ENCODE measurements at regions not wholly inside any gene's neighbourhood (a gene's known extent, or its start where the extent isn't known, plus 50 kb on each side); places are given as distances from the start of the nearest gene placed in this dataset.

- no peak overlapping the region for H3K27ac ChIP-seq (ENCODE audit: low read depth, low read length)
- H3K79me1 ChIP-seq (ENCODE audit: low read depth, low read length) = no peaks in the 10 kb centered on the region
- H4K91ac ChIP-seq (replicated peaks; ENCODE audit: insufficient read length, low read length) = no peak overlapping the region
- H3K79me2 ChIP-seq (ENCODE audit: control insufficient read depth in 1 of 2, insufficient read depth in 2 of 2, low read length in 2 of 2) = no peaks in the 10 kb centered on the region
- no peak overlapping the region for H2BK12ac ChIP-seq (ENCODE audit: low read depth, low read length)
- no peak overlapping the region for H3K4me3 ChIP-seq (ENCODE audit: extremely low read depth in 1 of 4, insufficient read depth in 2 of 4, low read depth in 3 of 4, low read length in 4 of 4)
- no peak overlapping the region for H2BK15ac ChIP-seq (ENCODE audit: low read length)
- H2BK120ac ChIP-seq (replicated peaks; ENCODE audit: low read depth, low read length) = no peak overlapping the region
- FAIRE-seq (no peak), DNase-seq (ENCODE audit: low read depth in 1 of 2, low spot score in 2 of 2) (no peak)
- no peaks in the 10 kb centered on the region for H4K20me1 ChIP-seq (replicated peaks in 1 of 2; ENCODE audit: control insufficient read depth in 1 of 2, insufficient read depth in 2 of 2, low read length in 2 of 2)
- TF ChIP-seq, protein P1, sequence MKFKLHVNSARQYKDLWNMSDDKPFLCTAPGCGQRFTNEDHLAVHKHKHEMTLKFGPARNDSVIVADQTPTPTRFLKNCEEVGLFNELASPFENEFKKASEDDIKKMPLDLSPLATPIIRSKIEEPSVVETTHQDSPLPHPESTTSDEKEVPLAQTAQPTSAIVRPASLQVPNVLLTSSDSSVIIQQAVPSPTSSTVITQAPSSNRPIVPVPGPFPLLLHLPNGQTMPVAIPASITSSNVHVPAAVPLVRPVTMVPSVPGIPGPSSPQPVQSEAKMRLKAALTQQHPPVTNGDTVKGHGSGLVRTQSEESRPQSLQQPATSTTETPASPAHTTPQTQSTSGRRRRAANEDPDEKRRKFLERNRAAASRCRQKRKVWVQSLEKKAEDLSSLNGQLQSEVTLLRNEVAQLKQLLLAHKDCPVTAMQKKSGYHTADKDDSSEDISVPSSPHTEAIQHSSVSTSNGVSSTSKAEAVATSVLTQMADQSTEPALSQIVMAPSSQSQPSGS (IDR thresholded peaks at IDR 0.05; ENCODE audit: low read length) = no peak
- TF ChIP-seq RBBP5 (IDR thresholded peaks at IDR 0.05; ENCODE audit: borderline replicate concordance, low read depth, low read length) = no peak
- TF ChIP-seq TAF1 (IDR thresholded peaks at IDR 0.05; ENCODE audit: low read depth, low read length) = no peak
- TF ChIP-seq GTF2F1 (IDR thresholded peaks at IDR 0.05; ENCODE audit: borderline replicate concordance, low read depth, low read length) = no peak
- no peak overlapping the region for H4K8ac ChIP-seq (ENCODE audit: extremely low read depth, insufficient read depth, low read length)
- no peak overlapping the region for H2AFZ ChIP-seq (ENCODE audit: low read length)
- H4K5ac ChIP-seq (ENCODE audit: insufficient read length, low read depth, low read length) = no peak overlapping the region
- H3K4ac ChIP-seq (replicated peaks; ENCODE audit: insufficient read length, low read depth, low read length) = no peak overlapping the region
- H3K9ac ChIP-seq (replicated peaks in 1 of 4; ENCODE audit: extremely low read depth in 1 of 4, low read depth in 3 of 4, low read length in 3 of 4) = no peak overlapping the region
- H3K4me2 ChIP-seq (ENCODE audit: insufficient read depth in 1 of 2, low read depth in 2 of 2, low read length in 2 of 2) = no peak overlapping the region
- no peak overlapping the region for H3K14ac ChIP-seq (ENCODE audit: insufficient read length)
- H3K23ac ChIP-seq (ENCODE audit: insufficient read length) = no peak overlapping the region
- H3K36me3 ChIP-seq (ENCODE audit: control insufficient read depth in 2 of 4, insufficient read depth in 4 of 4, low read length in 3 of 4) = no peaks in the 10 kb centered on the region
- no peak overlapping the region for H3K18ac ChIP-seq (ENCODE audit: extremely low read depth, low read length)
- H3K56ac ChIP-seq (replicated peaks; ENCODE audit: insufficient read length, low read depth, low read length) = no peak overlapping the region
- H3K27me3 ChIP-seq (replicated peaks in 1 of 4; ENCODE audit: control insufficient read depth in 3 of 4, extremely low read depth in 1 of 4, insufficient read depth in 3 of 4, low read length in 3 of 4) = no peaks in the 10 kb centered on the region
- H3K4me1 ChIP-seq (replicated peaks in 1 of 4; ENCODE audit: control insufficient read depth in 3 of 4, insufficient read depth in 4 of 4, low read length in 3 of 4) = no peaks in the 10 kb centered on the region
- POLR2A ChIA-PET (ENCODE audit: partially characterized antibody) = no interaction called here
- H3K9me3 ChIP-seq (ENCODE audit: insufficient read depth in 2 of 2, low read depth in 1 of 2, low read length in 1 of 2) = no peaks in the 10 kb centered on the region
- H2BK5ac ChIP-seq (ENCODE audit: low read depth, low read length) = no peak overlapping the region
- CTCF ChIA-PET (ENCODE audit: partially characterized antibody) = no interaction called here
- H2AK5ac ChIP-seq (ENCODE audit: low read depth, low read length) = no peak overlapping the region
- H3K23me2 ChIP-seq (ENCODE audit: low read depth, low read length) = no peaks in the 10 kb centered on the region
- H2BK20ac ChIP-seq (ENCODE audit: low read length) = no peak overlapping the region
These were observed 403.3 kb downstream of the ZIC3 start for GRCh38 chrX:137969191-137969590.
